ENCODE measurements at regions not wholly inside any gene's neighbourhood (a gene's known extent, or its start where the extent isn't known, plus 50 kb on each side); places are given as distances from the start of the nearest gene placed in this dataset.

DNA sequence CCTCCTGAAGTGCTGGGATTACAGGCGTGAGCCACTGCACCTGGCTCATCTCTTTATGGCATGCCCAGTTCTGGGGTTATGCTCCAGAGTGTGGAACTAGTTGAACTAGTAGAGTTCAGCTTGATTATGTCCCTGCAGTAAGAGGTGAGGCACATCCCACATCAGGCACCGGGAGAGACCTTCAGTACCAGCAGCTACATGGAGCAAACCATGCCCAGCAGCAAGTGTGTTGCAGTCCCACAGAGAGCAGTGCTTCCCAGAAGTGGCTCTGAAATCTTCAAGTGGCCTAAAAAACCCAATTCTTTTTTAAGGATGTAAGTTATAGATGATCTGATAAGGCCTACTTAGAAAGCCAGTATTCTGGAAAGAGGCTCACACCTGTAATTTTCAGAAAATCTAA is 331.9 kb upstream of the PRKCQ start:
- DNase-seq (ENCODE audit: extremely low spot score in 2 of 2), result no peak
- H3K4me3 ChIP-seq, result no peak overlapping the region
- H3K9me3 ChIP-seq, result no peaks in the 10 kb centered on the region
- no peaks in the 10 kb centered on the region for H3K27me3 ChIP-seq
- no peaks in the 10 kb centered on the region for H3K36me3 ChIP-seq
- TF ChIP-seq POLR2A (IDR thresholded peaks at IDR 0.05) (no peak), POLR2AphosphoS5 (IDR thresholded peaks at IDR 0.05; ENCODE audit: insufficient read depth in 1 of 2, low read depth in 1 of 2) (no peak), CTCF (IDR thresholded peaks at IDR 0.05) (no peak)
- H3K27ac ChIP-seq, result peak overlapping the region; percentile 33
- peaks cover 22% of the 10 kb centered on the region for H3K4me1 ChIP-seq
- intact Hi-C loops (cut with DNase I), result no loop called here

DNA sequence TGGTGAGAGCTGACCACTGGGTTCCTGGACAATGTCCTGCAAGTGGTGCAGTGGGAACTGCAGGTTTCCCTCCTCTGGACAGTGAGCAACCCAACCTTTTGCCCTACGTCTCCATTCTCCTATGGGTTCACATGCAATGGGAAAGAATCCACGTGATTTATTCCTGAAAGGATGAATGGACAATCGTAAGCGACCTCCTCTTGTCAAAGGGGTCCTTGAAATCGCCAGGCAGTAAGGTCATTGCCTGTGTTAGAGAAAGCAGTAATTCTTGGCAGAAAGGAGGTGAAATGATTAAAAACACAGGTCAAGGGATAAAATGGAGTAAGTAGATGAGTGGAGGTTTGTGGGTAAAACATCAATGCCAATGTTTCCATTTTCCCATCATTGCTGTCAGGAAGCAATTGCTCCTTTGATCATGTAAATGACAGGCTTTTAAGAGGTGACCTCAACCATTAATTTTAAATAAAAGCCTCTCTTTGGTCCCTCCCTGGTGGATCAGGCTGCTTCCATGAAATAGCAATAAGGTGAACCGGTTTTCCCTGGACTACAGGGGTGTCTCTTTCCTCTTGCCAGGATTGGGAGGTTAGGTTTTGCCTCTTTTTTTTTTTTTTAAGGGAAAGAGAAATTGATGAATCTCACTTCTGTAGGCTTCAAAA is 330.0 kb upstream of the PRKCQ start:
- Histone ChIP-seq H3K36me3 (no peaks in the 10 kb centered on the region), H3K27ac (no peak overlapping the region), H3K4me1 (peaks cover 22% of the 10 kb centered on the region), H3K27me3 (no peaks in the 10 kb centered on the region), H3K4me3 (no peak overlapping the region), H3K9me3 (no peaks in the 10 kb centered on the region)
- intact Hi-C loops (cut with DNase I), result no loop called here
- no peak for TF ChIP-seq POLR2AphosphoS5 (IDR thresholded peaks at IDR 0.05; ENCODE audit: insufficient read depth in 1 of 2, low read depth in 1 of 2)
- TF ChIP-seq POLR2A (IDR thresholded peaks at IDR 0.05), result no peak
- no peak for TF ChIP-seq CTCF (IDR thresholded peaks at IDR 0.05)
- no peak for DNase-seq (ENCODE audit: extremely low spot score in 2 of 2)

- TF ChIP-seq POLR2A (IDR thresholded peaks at IDR 0.05), result no peak
- no peak for TF ChIP-seq POLR2AphosphoS5 (IDR thresholded peaks at IDR 0.05; ENCODE audit: insufficient read depth in 1 of 2, low read depth in 1 of 2)
- TF ChIP-seq CTCF (IDR thresholded peaks at IDR 0.05), result no peak
- intact Hi-C loops (cut with DNase I), result no loop called here
- Histone ChIP-seq H3K9me3 (no peaks in the 10 kb centered on the region), H3K4me3 (no peak overlapping the region), H3K36me3 (no peaks in the 10 kb centered on the region), H3K27me3 (no peaks in the 10 kb centered on the region), H3K27ac (no peak overlapping the region), H3K4me1 (peaks cover 16% of the 10 kb centered on the region)
- DNase-seq (ENCODE audit: extremely low spot score in 2 of 2), result no peak
Observed at GRCh38 chr10:6907877-6908530, 327.9 kb upstream of the PRKCQ start.

DNA sequence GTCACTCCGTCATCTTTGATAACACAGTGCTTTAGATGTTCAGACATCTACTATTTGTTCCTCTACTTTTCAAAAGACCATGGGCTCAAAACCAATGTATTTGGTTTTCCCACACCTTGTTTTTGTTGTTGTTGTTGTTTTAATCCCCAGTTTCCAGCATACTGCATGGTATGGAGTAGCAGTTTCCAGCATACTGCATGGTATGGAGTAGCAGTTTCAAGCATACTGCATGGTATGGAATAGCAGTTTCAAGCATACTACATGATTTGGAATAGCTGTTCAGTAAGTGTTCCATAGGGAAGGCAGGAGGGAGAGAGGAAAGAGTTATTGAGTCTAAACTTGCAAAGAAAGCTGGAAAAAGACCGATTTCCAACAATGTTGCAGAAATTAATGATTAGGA is 314.3 kb upstream of the PRKCQ start:
- TF ChIP-seq POLR2A (IDR thresholded peaks at IDR 0.05) (no peak), CTCF (IDR thresholded peaks at IDR 0.05) (no peak), POLR2AphosphoS5 (IDR thresholded peaks at IDR 0.05; ENCODE audit: insufficient read depth in 1 of 2, low read depth in 1 of 2) (no peak)
- intact Hi-C loops (cut with DNase I), result no loop called here
- no peak overlapping the region for H3K4me3 ChIP-seq

GRCh38 chr10:6892864-6893263 is 312.8 kb upstream of the PRKCQ start:
- no peak overlapping the region for H3K4me3 ChIP-seq
- intact Hi-C loops (cut with DNase I), result no loop called here
- no peak for DNase-seq (ENCODE audit: extremely low spot score in 2 of 2)
- no peaks in the 10 kb centered on the region for H3K36me3 ChIP-seq
- TF ChIP-seq CTCF (IDR thresholded peaks at IDR 0.05) (no peak), POLR2A (IDR thresholded peaks at IDR 0.05) (no peak), POLR2AphosphoS5 (IDR thresholded peaks at IDR 0.05; ENCODE audit: insufficient read depth in 1 of 2, low read depth in 1 of 2) (no peak)
- no peaks in the 10 kb centered on the region for H3K4me1 ChIP-seq
- no peaks in the 10 kb centered on the region for H3K27me3 ChIP-seq
- H3K27ac ChIP-seq, result no peak overlapping the region
- no peaks in the 10 kb centered on the region for H3K9me3 ChIP-seq

More for the DNA sequence above, 314.3 kb upstream of the PRKCQ start:
- no peaks in the 10 kb centered on the region for H3K9me3 ChIP-seq
- no peaks in the 10 kb centered on the region for H3K4me1 ChIP-seq
- no peaks in the 10 kb centered on the region for H3K36me3 ChIP-seq
- DNase-seq (ENCODE audit: extremely low spot score in 2 of 2), result no peak
- no peaks in the 10 kb centered on the region for H3K27me3 ChIP-seq
- H3K27ac ChIP-seq, result no peak overlapping the region

Data from vagina (tissue), 2 donors.